ENCODE measurements at regions not wholly inside any gene's neighbourhood (a gene's known extent, or its start where the extent isn't known, plus 50 kb on each side); places are given as distances from the start of the nearest gene placed in this dataset.

DNA sequence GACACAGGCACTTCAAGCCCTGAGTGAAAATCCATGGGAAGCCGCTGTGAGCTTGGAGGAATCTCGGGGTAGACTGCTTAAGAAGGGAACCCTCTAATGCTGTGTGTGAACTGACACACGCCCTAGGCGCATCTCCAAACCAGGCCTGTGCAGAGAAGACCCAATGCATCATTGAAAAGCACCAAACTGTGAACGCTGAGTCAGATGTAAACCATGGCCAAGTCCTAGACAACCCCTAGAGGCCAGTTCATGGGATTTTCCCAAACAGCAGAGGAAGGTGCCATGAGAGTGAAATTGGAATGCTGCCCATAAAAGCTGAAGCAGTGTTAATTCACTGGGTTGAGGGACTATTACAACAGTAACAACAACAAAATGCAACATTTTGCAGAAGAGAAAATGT, 296.5 kb downstream of the SMOC2 start:
- TF ChIP-seq CTCF (IDR thresholded peaks at IDR 0.05), result no peak
- no peak for TF ChIP-seq POLR2A (IDR thresholded peaks at IDR 0.05)

Measured in heart left ventricle (tissue), 13 donors.